ENCODE measurements at regions not wholly inside any gene's neighbourhood (a gene's known extent, or its start where the extent isn't known, plus 50 kb on each side); places are given as distances from the start of the nearest gene placed in this dataset.

GRCh38 chr4:31069151-31069550, 349.0 kb downstream of the PCDH7 start:
- intact Hi-C loops (cut with DNase I) = no loop called here
- DNase-seq (ENCODE audit: missing footprints) = no peak
- ATAC-seq = no peak

- no peak for ATAC-seq
- intact Hi-C loops (cut with DNase I) = no loop called here
- no peak for DNase-seq (ENCODE audit: missing footprints)
Observed at GRCh38 chr4:31071508-31072486, 351.6 kb downstream of the PCDH7 start.

- ATAC-seq = no peak
Observed at GRCh38 chr4:31075969-31076368, 355.8 kb downstream of the PCDH7 start.

GRCh38 chr4:31078661-31079060, 358.5 kb downstream of the PCDH7 start:
- ATAC-seq (no peak), DNase-seq (ENCODE audit: missing footprints) (no peak)
- intact Hi-C loops (cut with DNase I) = no loop called here

More at GRCh38 chr4:31075969-31076368, 355.8 kb downstream of the PCDH7 start:
- no peak for DNase-seq (ENCODE audit: missing footprints)
- intact Hi-C loops (cut with DNase I) = no loop called here

- intact Hi-C loops (cut with DNase I) = loop anchor here (10.0 kb wide), 1 partner anchor 154 kb away; no protein-coding TSS in a partner anchor
- ATAC-seq (no peak), DNase-seq (ENCODE audit: missing footprints) (no peak)
Observed at GRCh38 chr4:31080887-31081286, 360.7 kb downstream of the PCDH7 start.

DNA sequence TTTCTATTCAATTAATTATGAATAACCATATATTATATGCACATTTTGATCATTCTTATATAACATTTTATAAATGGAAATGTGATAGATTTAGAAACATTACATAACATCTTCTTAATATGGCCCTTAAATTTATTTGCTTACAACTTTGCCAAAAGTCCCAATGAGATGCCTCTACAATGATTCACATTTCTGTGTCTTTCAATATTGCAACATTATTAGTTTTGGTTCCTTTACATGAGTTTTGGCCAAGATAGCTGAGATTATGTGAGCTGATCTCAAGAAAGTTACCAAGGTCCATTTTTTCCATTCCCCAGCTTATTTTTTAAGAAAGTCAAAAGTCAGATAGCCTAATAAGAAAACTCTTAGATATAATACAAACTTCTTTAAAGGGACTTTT, 361.2 kb downstream of the PCDH7 start:
- intact Hi-C loops (cut with DNase I) = loop anchor here (10.0 kb wide), 1 partner anchor 153 kb away; no protein-coding TSS in a partner anchor
- DNase-seq (ENCODE audit: missing footprints) (no peak), ATAC-seq (no peak)

GRCh38 chr4:31083456-31083855, 363.3 kb downstream of the PCDH7 start:
- DNase-seq (ENCODE audit: missing footprints) = no peak
- intact Hi-C loops (cut with DNase I) = loop anchor here (10.0 kb wide), 1 partner anchor 151 kb away; no protein-coding TSS in a partner anchor
- no peak for ATAC-seq

GRCh38 chr4:31084806-31085416, 364.7 kb downstream of the PCDH7 start:
- no peak for ATAC-seq
- intact Hi-C loops (cut with DNase I) = loop anchor here (10.0 kb wide), 1 partner anchor 150 kb away; no protein-coding TSS in a partner anchor
- no peak for DNase-seq (ENCODE audit: missing footprints)

DNA sequence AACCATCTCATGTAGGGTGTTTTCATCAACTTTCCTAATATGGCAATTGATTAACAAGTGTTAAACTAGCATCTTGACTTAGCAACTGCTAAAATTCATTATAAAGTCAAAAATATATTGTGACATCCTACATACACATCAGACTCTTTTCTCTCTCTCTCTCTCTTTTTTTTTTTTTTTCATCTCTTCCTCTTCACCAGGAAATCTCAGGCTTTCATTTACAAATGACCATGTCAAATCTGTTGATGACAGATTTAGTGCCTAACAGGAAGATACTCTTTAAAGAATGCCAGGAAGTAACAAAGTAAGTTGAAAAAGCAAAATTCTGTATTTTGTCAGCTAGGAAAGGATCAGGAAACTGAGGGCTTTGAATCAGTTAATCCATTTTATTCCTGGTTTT, 365.5 kb downstream of the PCDH7 start:
- DNase-seq (ENCODE audit: missing footprints) (no peak), ATAC-seq (no peak)
- intact Hi-C loops (cut with DNase I) = loop anchor here (10.0 kb wide), 1 partner anchor 149 kb away; no protein-coding TSS in a partner anchor

DNA sequence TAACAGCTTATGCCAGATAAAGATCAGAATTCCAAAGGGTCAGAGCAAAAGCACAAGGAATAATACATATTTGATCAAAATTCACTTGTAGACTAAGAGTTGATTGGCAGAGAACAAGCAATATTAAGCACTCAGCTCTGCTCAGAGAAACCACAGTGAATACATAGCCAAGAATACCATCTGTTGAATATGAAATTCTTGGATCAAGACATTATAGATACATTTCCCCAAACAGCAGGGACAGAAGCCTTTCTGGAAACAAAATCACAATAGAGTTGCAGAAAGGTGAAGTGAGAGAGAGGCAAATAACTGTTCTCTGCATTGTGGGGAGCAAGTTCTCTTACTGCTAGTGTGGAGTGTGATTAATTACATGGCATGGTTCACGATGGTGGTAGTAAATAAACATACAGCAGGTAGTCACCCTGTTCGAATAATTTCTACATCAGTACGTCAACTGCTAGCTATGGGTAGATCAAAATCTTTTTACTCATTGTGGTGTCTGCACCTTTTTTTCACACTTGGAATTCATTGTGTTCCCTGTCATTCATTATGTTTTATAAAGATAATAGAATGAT, 366.7 kb downstream of the PCDH7 start:
- ATAC-seq = no peak
- no peak for DNase-seq (ENCODE audit: missing footprints)
- intact Hi-C loops (cut with DNase I) = loop anchor here (10.0 kb wide), 1 partner anchor 148 kb away; no protein-coding TSS in a partner anchor

DNA sequence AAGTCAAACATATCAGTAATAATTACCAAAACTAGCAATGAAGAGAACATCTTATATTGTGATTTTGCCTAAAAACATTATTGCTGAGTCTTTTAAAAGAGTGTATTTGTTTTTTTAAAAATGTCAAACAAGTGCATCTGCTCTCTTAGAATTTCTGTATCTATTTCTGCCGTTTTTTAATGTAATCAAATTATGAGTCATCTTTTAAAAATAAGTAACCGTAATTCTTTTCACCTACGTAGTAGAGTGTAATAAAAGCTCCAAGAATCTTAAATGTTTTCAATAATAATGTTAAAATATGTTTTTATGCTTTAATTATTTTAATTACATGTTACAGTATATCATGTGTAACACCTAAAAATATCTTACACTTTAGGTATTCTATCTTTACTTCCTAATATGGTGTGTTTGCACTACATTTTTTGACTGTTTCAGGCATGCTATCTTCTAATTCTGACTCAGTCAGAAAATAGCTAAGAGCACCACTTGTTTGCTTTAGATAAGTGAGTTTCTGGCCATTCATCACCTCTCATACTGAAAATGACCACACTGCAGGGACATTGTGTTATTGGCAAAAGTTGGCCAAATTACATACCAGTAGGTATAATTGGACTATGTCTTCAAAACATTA, 368.5 kb downstream of the PCDH7 start:
- ATAC-seq = peak; percentile 76
- no peak for DNase-seq (ENCODE audit: missing footprints)
- intact Hi-C loops (cut with DNase I) = loop anchor here (10.0 kb wide), 1 partner anchor 146 kb away; no protein-coding TSS in a partner anchor

GRCh38 chr4:31089815-31090214, 369.6 kb downstream of the PCDH7 start:
- intact Hi-C loops (cut with DNase I) = loop anchor here (2.0 to 10.0 kb wide), 3 partner anchors 45 to 365 kb away; partner anchors contain the start of gene PCDH7

DNA sequence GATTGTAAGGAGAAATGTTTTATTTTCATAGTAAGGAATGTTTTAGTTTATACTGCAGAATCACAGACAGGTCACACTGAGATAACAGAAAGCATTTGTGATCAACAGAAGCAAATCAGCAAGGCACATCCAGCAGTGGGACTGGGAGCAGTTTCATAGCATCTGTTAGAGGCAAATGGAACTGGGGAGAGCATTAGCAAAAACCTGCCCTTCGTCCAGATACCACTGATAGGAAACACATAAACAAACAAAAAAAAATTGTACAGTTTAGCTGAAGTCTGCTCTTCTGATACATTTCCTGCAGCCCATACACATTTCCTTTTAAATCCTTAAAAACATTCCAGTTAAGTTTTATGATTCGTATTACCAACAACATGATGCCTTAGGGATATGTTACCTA, 374.3 kb downstream of the PCDH7 start:
- no peak for DNase-seq (ENCODE audit: missing footprints)
- ATAC-seq = no peak
- intact Hi-C loops (cut with DNase I) = loop anchor here (10.0 kb wide), 1 partner anchor 370 kb away; the partner anchor contains the start of gene PCDH7

More at GRCh38 chr4:31089815-31090214, 369.6 kb downstream of the PCDH7 start:
- ATAC-seq = peak; percentile 75
- no peak for DNase-seq (ENCODE audit: missing footprints)

DNA sequence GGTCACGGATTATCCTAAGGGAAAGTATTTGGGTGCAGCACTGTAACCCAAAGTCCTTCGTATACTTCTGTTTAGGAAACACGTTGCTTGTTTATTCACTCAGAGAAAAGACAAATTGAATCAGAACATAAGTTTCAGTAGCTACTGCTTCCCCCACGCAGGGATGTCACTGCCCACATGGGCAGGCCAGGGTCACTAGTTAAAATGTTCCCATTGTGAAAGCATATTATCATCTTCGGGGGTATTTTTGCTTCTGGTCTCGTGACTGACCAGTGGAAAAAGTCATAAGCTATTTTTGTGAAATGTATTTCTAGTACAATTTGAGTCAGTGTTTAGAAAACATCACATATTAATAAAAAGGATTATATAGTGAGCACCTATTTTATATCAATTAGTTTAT, 377.8 kb downstream of the PCDH7 start:
- DNase-seq (ENCODE audit: missing footprints) = no peak
- no peak for ATAC-seq
- intact Hi-C loops (cut with DNase I) = loop anchor here (10.0 kb wide), 1 partner anchor 373 kb away; the partner anchor contains the start of gene PCDH7

DNA sequence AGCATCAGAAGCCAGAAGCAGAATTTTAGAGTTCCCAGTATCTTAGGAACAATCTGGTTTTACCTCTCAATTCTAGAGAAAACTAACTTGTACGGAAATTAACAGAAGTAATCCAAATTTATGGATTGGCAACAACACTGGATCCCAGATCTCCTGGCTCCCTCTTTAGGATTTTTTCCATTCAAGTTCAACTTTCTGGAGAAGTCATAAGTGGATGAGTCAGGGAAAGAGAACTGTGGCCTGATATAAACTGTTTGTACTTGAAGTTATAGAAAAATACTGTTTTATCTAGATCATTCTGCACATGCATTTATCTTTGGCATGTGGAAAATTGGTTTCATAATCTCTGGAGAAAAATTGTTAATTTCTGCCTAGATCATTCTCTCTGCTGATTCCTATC, 380.4 kb downstream of the PCDH7 start:
- no peak for DNase-seq (ENCODE audit: missing footprints)
- ATAC-seq = no peak
- intact Hi-C loops (cut with DNase I) = no loop called here

DNA sequence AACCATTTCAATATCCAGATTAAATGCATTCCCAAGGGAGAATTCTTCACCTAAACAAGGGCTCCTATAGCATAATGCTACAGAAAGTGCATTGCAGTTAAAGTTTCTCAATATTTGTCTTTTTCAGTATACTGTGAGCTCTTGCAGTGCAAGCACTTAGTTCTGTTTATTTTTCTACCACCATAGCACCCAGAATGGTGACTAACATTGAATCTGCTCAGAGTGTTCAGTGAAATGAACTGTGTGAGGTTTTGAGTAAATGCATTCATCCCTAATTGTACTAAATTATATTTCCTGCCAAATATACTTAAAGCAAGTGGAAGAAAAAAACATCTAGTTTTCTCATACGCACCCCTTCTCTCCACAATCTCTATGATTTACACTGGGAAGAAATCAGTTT, 383.9 kb downstream of the PCDH7 start:
- ATAC-seq = no peak
- intact Hi-C loops (cut with DNase I) = no loop called here
- DNase-seq (ENCODE audit: missing footprints) = no peak

- ATAC-seq (no peak), DNase-seq (ENCODE audit: missing footprints) (no peak)
- intact Hi-C loops (cut with DNase I) = no loop called here
Observed at GRCh38 chr4:31104577-31104976, 384.4 kb downstream of the PCDH7 start.

- intact Hi-C loops (cut with DNase I) = no loop called here
- no peak for DNase-seq (ENCODE audit: missing footprints)
- ATAC-seq = no peak
Observed at GRCh38 chr4:31106419-31106818, 386.2 kb downstream of the PCDH7 start.

DNA sequence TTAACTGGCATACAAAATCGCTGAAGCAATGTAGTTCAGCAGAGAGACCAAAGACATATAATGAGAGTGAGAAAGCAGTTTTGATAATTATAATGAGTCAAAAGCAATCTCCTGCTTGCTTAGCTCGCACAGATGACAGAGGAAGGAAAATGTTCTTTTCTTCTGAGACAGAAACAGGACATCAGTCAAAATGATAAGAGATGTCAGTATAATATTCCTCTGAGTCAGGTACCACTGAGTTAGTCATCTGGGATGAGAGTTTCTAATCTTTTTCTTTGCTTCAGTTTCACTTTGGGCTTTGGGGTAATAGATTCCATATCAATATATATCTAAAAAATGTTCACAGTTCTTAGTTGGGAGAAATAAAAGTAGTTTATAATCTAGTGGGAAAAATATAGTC, 387.2 kb downstream of the PCDH7 start:
- ATAC-seq = no peak
- intact Hi-C loops (cut with DNase I) = no loop called here

More for the DNA sequence above, 387.2 kb downstream of the PCDH7 start:
- no peak for DNase-seq (ENCODE audit: missing footprints)
